Adipocyte (in vitro differentiated cells): ENCODE measurements at regions not wholly inside any gene's neighbourhood (a gene's known extent, or its start where the extent isn't known, plus 50 kb on each side); places are given as distances from the start of the nearest gene placed in this dataset.
"Not testable (repeated sequence)": the region's sequence is repeated elsewhere in the genome, so short reads cannot be mapped to it uniquely, and the experiment has no call there.

ENCODE experiments used
- DNase-seq: peaks from one replicate; pipeline ENCODE4 v3.0.0-alpha.2; 2015; ENCODE audit warnings: low read depth
- H3K27me3 ChIP-seq: replicated peaks from 2 replicates; pipeline ENCODE4 v1.7.0; 2013; ENCODE audit warnings: mild to moderate bottlenecking, low read length, moderate library complexity; ENCODE audit not compliant: control insufficient read depth, insufficient read depth
- H3K36me3 ChIP-seq: 2 replicates; pipeline ENCODE4 v1.7.0; 2013; ENCODE audit warnings: low read length, mild to moderate bottlenecking, moderate library complexity; ENCODE audit not compliant: control insufficient read depth, insufficient read depth, severe bottlenecking
- H3K4me1 ChIP-seq: 2 replicates; pipeline ENCODE4 v1.7.0; 2013; ENCODE audit warnings: mild to moderate bottlenecking, low read length, moderate library complexity; ENCODE audit not compliant: control insufficient read depth, insufficient read depth
- H3K4me3 ChIP-seq: 2 replicates; pipeline ENCODE4 v1.7.0; 2013; ENCODE audit warnings: mild to moderate bottlenecking, low read length, moderate library complexity
- H3K9ac ChIP-seq: 2 replicates; pipeline ENCODE4 v1.7.0; 2013; ENCODE audit warnings: mild to moderate bottlenecking, low read length, moderate library complexity
- H3K9me3 ChIP-seq: 2 replicates; pipeline ENCODE4 v1.7.0; 2013; ENCODE audit warnings: mild to moderate bottlenecking, low read length, moderate library complexity; ENCODE audit not compliant: control insufficient read depth

- peaks cover 3% of the 10 kb centered on the region for H3K27me3 ChIP-seq
- no peak overlapping the region for H3K9ac ChIP-seq
- no peaks in the 10 kb centered on the region for H3K36me3 ChIP-seq
- H3K4me1 ChIP-seq = no peaks in the 10 kb centered on the region
- no peaks in the 10 kb centered on the region for H3K9me3 ChIP-seq
- DNase-seq = no peak
- H3K4me3 ChIP-seq = no peak overlapping the region
These were observed 89.9 kb upstream of the ELAC2 start for GRCh38 chr17:13107676-13108235.

- H3K4me3 ChIP-seq = no peak overlapping the region
- no peaks in the 10 kb centered on the region for H3K4me1 ChIP-seq
- H3K9ac ChIP-seq = no peak overlapping the region
- H3K9me3 ChIP-seq = no peaks in the 10 kb centered on the region
- no peaks in the 10 kb centered on the region for H3K36me3 ChIP-seq
- DNase-seq = no peak
- peaks cover 4% of the 10 kb centered on the region for H3K27me3 ChIP-seq
These were observed 88.3 kb upstream of the ELAC2 start for GRCh38 chr17:13106171-13106570.

- Histone ChIP-seq H3K9me3 (no peaks in the 10 kb centered on the region), H3K27me3 (peaks cover 4% of the 10 kb centered on the region), H3K9ac (no peak overlapping the region), H3K36me3 (no peaks in the 10 kb centered on the region), H3K4me3 (no peak overlapping the region), H3K4me1 (no peaks in the 10 kb centered on the region)
- DNase-seq = no peak
These were observed 86.7 kb upstream of the ELAC2 start for GRCh38 chr17:13104576-13104975.

GRCh38 chr17:13102477-13102876, 84.7 kb upstream of the ELAC2 start:
- Histone ChIP-seq H3K9ac (no peak overlapping the region), H3K4me3 (no peak overlapping the region), H3K27me3 (peaks cover 4% of the 10 kb centered on the region), H3K9me3 (no peaks in the 10 kb centered on the region), H3K4me1 (no peaks in the 10 kb centered on the region), H3K36me3 (no peaks in the 10 kb centered on the region)
- DNase-seq = no peak

DNA sequence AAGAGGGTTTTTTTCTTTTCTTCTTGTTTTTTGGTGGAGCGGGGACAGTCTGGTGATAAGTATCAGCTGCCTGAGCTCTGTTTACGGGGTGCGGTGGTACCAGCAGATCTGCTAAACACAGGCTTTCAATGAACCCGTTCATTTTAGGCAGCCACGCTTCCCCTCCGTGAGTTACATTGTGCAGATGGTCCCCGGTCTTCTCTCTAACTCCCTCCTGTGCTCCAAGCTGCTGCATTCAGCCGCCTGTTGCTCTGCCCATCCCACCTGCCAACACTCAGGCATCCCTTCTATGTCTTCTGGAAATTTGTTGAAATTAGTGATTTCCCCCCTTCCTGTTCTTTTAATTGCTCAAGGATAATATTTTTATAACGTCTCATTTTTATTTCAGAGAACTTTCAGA, 82.1 kb upstream of the ELAC2 start:
- DNase-seq = no peak
- Histone ChIP-seq H3K4me3 (no peak overlapping the region), H3K9ac (no peak overlapping the region), H3K9me3 (no peaks in the 10 kb centered on the region), H3K27me3 (peaks cover 10% of the 10 kb centered on the region), H3K4me1 (peaks cover 4% of the 10 kb centered on the region), H3K36me3 (no peaks in the 10 kb centered on the region)

- Histone ChIP-seq H3K27me3 (peaks cover 13% of the 10 kb centered on the region), H3K36me3 (no peaks in the 10 kb centered on the region), H3K9me3 (no peaks in the 10 kb centered on the region), H3K9ac (no peak overlapping the region), H3K4me3 (no peak overlapping the region), H3K4me1 (peaks cover 4% of the 10 kb centered on the region)
- DNase-seq = no peak
These were observed 81.4 kb upstream of the ELAC2 start for GRCh38 chr17:13099089-13099735.

- H3K36me3 ChIP-seq = no peaks in the 10 kb centered on the region
- peak overlapping the region; percentile 1 for H3K4me3 ChIP-seq
- no peak overlapping the region for H3K9ac ChIP-seq
- no peak for DNase-seq
- H3K27me3 ChIP-seq = peaks cover 10% of the 10 kb centered on the region
- peaks cover 4% of the 10 kb centered on the region for H3K4me1 ChIP-seq
- no peaks in the 10 kb centered on the region for H3K9me3 ChIP-seq
These were observed 78.5 kb upstream of the ELAC2 start for GRCh38 chr17:13096291-13096690.

DNA sequence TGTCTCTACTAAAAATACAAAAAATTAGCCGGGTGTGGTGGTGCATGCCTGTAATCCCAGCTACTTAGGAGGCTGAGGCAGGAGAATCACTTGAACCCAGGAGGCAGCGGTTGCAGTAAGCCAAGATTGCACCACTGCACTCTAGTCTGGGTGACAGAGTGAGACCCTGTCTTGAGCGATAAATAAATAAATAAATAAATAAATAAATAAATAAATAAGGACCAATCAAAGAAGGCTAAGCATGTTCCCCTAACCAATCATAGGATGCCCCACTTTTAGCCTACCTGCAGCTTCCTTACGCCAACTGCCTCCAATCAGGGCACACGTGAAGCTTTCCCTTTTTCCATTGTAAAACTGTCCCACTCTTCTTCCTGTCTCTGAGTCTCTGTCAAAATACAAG, 74.2 kb upstream of the ELAC2 start:
- not testable (repeated sequence) for H3K9me3 ChIP-seq, H3K27me3 ChIP-seq, H3K9ac ChIP-seq, H3K4me3 ChIP-seq, H3K36me3 ChIP-seq, DNase-seq
- peaks cover 15% of the 10 kb centered on the region for H3K4me1 ChIP-seq

DNA sequence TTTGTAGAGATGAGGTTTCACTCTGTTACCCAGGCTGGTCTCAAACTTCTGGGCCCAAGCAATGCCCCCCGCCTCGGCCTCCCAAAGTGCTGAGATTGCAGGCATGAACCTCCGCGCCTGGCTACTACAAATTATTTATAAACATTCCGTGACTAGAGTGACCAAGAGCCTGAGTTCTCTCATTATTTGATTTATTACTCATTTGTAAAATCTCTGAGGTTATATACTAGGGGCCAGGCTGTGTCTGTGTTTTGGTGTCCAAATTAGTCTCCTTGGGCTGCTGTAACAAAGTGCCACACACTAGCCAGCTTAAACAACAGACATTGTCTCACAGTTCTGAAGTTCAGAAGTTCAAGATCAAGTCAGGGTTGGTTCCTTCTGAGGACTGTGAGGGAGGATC, 70.8 kb upstream of the ELAC2 start:
- DNase-seq = no peak
- peaks cover 4% of the 10 kb centered on the region for H3K27me3 ChIP-seq
- no peak overlapping the region for H3K4me3 ChIP-seq
- H3K36me3 ChIP-seq = no peaks in the 10 kb centered on the region
- H3K9ac ChIP-seq = no peak overlapping the region
- no peaks in the 10 kb centered on the region for H3K9me3 ChIP-seq
- H3K4me1 ChIP-seq = peaks cover 29% of the 10 kb centered on the region

GRCh38 chr17:13087802-13088201, 70.0 kb upstream of the ELAC2 start:
- Histone ChIP-seq H3K9ac (no peak overlapping the region), H3K27me3 (peaks cover 4% of the 10 kb centered on the region)
- DNase-seq = no peak

DNA sequence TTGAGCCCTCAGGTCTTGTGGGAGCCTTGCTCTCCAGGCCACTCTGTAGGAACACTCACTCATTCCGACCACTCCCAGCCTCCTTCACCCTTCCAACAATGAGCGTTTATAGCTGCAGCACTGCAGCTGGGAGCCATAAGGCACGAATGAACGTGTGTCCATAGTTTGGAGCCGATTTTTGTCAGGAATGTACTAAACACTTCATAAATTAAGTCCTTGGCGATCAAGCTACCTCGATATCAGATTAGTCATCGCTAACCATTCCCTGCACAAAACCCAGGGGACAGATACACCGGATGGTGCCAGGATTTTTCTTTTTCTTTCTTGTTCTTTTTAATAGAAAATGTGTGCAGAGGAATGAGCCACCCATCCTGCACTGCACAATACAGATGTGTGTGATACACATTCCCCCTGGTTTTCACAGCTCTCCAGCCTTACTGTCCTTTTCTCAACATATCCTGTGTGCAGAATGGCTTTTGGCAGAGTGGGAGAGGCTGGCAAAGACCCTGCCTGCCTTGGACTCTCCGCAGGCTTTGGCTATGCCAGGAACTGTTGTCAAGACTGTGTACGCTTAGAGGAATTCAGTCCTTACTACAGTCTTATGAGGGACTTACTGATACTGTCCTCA, 68.4 kb upstream of the ELAC2 start:
- Histone ChIP-seq H3K9me3 (no peaks in the 10 kb centered on the region), H3K36me3 (no peaks in the 10 kb centered on the region), H3K4me1 (peaks cover 29% of the 10 kb centered on the region), H3K9ac (no peak overlapping the region), H3K27me3 (peaks cover 4% of the 10 kb centered on the region), H3K4me3 (no peak overlapping the region)
- no peak for DNase-seq

More at GRCh38 chr17:13087802-13088201, 70.0 kb upstream of the ELAC2 start:
- Histone ChIP-seq H3K9me3 (no peaks in the 10 kb centered on the region), H3K4me3 (no peak overlapping the region), H3K4me1 (peaks cover 29% of the 10 kb centered on the region), H3K36me3 (no peaks in the 10 kb centered on the region)
